ENCODE measurements at regions not wholly inside any gene's neighbourhood (a gene's known extent, or its start where the extent isn't known, plus 50 kb on each side); places are given as distances from the start of the nearest gene placed in this dataset.

- TF ChIP-seq EZH2 (IDR thresholded peaks at IDR 0.05; ENCODE audit: borderline replicate concordance, insufficient read depth, low read depth, low read length, poor library complexity, severe bottlenecking) (no peak), CTCF (IDR thresholded peaks at IDR 0.05) (no peak)
Measured at GRCh38 chr22:34943830-34944229, 122.1 kb upstream of the ISX start.

Data from B cell (primary cell).